Left ventricle myocardium inferior (tissue), 1 donor: ENCODE measurements at regions not wholly inside any gene's neighbourhood (a gene's known extent, or its start where the extent isn't known, plus 50 kb on each side); places are given as distances from the start of the nearest gene placed in this dataset.

Experiments
- DNase-seq: peaks from one replicate; pipeline ENCODE4 v3.0.0-alpha.2; 2020
- H3K27ac ChIP-seq: fragments of 200-600 bp; replicated peaks from 2 replicates; pipeline ENCODE4 v1.8.0; 2021
- H3K27me3 ChIP-seq: fragments of 200-600 bp; 2 replicates; pipeline ENCODE4 v1.8.0; 2021; ENCODE audit warnings: low read depth
- H3K36me3 ChIP-seq: fragments of 200-600 bp; 2 replicates; pipeline ENCODE4 v1.8.0; 2021
- H3K4me1 ChIP-seq: fragments of 200-600 bp; 2 replicates; pipeline ENCODE4 v1.8.0; 2021
- H3K4me3 ChIP-seq: fragments of 200-600 bp; 2 replicates; pipeline ENCODE4 v1.8.0; 2021; ENCODE audit warnings: mild to moderate bottlenecking, moderate library complexity
- H3K9me3 ChIP-seq: fragments of 200-600 bp; replicated peaks from 2 replicates; pipeline ENCODE4 v1.8.0; 2021
- CTCF ChIP-seq: fragments of 200-600 bp; IDR thresholded peaks from 2 replicates; pipeline ENCODE4 v1.8.0; 2021; ENCODE audit warnings: antibody characterized with exemption, mild to moderate bottlenecking, borderline replicate concordance
- intact Hi-C: fragments of 100-400 bp; cut with micrococcal nuclease; formaldehyde crosslinking; loops from one replicate; pipeline ENCODE4 v1.11.0; 2022
- donor health status: DM: no; HTN: yes; CAD: no; lungs with severe emphysema.

GRCh38 chr2:52335727-52336126 is 1303.8 kb upstream of the NRXN1 start:
- Histone ChIP-seq H3K27me3 (no peaks in the 10 kb centered on the region), H3K4me3 (no peak overlapping the region), H3K9me3 (no peaks in the 10 kb centered on the region), H3K4me1 (no peaks in the 10 kb centered on the region), H3K27ac (no peak overlapping the region), H3K36me3 (no peaks in the 10 kb centered on the region)
- no peak for TF ChIP-seq CTCF
- intact Hi-C loops = no loop called here
- no peak for DNase-seq

- intact Hi-C loops = no loop called here
Measured at GRCh38 chr2:52334185-52334584, 1302.3 kb upstream of the NRXN1 start.

GRCh38 chr2:52327641-52328040 is 1295.7 kb upstream of the NRXN1 start:
- intact Hi-C loops = no loop called here
- no peak overlapping the region for H3K27ac ChIP-seq
- H3K9me3 ChIP-seq = peaks cover 47% of the 10 kb centered on the region
- H3K36me3 ChIP-seq = no peaks in the 10 kb centered on the region
- H3K27me3 ChIP-seq = no peaks in the 10 kb centered on the region
- TF ChIP-seq CTCF = no peak
- H3K4me3 ChIP-seq = no peak overlapping the region
- H3K4me1 ChIP-seq = no peaks in the 10 kb centered on the region
- no peak for DNase-seq

More at GRCh38 chr2:52334185-52334584, 1302.3 kb upstream of the NRXN1 start:
- no peaks in the 10 kb centered on the region for H3K36me3 ChIP-seq
- H3K4me1 ChIP-seq = no peaks in the 10 kb centered on the region
- no peak overlapping the region for H3K27ac ChIP-seq
- peaks cover 7% of the 10 kb centered on the region for H3K9me3 ChIP-seq
- no peaks in the 10 kb centered on the region for H3K27me3 ChIP-seq
- no peak overlapping the region for H3K4me3 ChIP-seq
- no peak for DNase-seq
- TF ChIP-seq CTCF = no peak

- intact Hi-C loops = no loop called here
- H3K27me3 ChIP-seq = no peaks in the 10 kb centered on the region
- no peak for DNase-seq
Measured at GRCh38 chr2:52314231-52314630, 1282.3 kb upstream of the NRXN1 start.

GRCh38 chr2:52312486-52312885 is 1280.6 kb upstream of the NRXN1 start:
- Histone ChIP-seq H3K4me3 (no peak overlapping the region), H3K4me1 (no peaks in the 10 kb centered on the region), H3K27me3 (no peaks in the 10 kb centered on the region), H3K27ac (no peak overlapping the region), H3K9me3 (no peaks in the 10 kb centered on the region), H3K36me3 (no peaks in the 10 kb centered on the region)
- no peak for TF ChIP-seq CTCF
- DNase-seq = no peak
- intact Hi-C loops = no loop called here

More at GRCh38 chr2:52314231-52314630, 1282.3 kb upstream of the NRXN1 start:
- Histone ChIP-seq H3K36me3 (no peaks in the 10 kb centered on the region), H3K9me3 (no peaks in the 10 kb centered on the region), H3K4me1 (no peaks in the 10 kb centered on the region), H3K27ac (no peak overlapping the region), H3K4me3 (no peak overlapping the region)
- TF ChIP-seq CTCF = no peak

- H3K27me3 ChIP-seq = no peaks in the 10 kb centered on the region
- H3K4me1 ChIP-seq = no peaks in the 10 kb centered on the region
- DNase-seq = no peak
- H3K9me3 ChIP-seq = no peaks in the 10 kb centered on the region
- H3K36me3 ChIP-seq = no peaks in the 10 kb centered on the region
- no peak overlapping the region for H3K4me3 ChIP-seq
- H3K27ac ChIP-seq = no peak overlapping the region
- intact Hi-C loops = no loop called here
- no peak for TF ChIP-seq CTCF
Measured at GRCh38 chr2:52311862-52312261, 1279.9 kb upstream of the NRXN1 start.
